Hindlimb muscle (tissue), 1 donor: ENCODE measurements at regions not wholly inside any gene's neighbourhood (a gene's known extent, or its start where the extent isn't known, plus 50 kb on each side); places are given as distances from the start of the nearest gene placed in this dataset.

Experiments used
- DNase-seq: peaks from one replicate; pipeline ENCODE4 v3.0.0-alpha.2; 2013

GRCh38 chr6:10303608-10304506 is 111.0 kb downstream of the TFAP2A start:
- no peak for DNase-seq

DNA sequence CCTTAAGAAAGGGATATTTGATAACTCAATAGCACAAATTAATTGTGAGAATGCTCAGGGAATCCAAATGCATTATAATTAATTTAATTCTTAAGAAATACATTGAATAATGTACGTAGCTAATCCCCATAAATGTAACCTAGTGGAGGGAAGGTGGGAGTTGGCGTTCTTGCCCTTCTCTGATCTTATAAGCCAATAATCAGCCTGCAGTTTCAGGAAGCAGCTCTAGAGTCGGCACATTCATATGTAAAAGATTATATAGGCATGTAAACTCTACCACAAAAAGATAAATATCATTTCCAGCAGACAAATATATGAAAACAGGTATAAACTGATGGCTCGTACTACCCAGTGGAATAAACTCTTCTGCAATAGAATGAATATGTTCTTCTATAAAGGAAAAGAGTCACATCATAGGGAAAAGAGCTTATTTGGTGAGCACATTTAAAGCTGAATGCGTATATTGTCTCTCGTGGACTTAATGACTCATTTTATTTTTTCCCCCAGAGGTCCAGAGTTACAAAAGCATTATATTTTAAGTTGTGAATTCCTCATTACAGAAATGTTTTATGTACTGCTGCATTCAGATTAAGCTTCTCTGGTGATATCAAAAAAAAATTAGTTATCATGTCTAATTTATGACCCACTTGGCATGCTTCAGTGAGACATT is 112.2 kb downstream of the TFAP2A start:
- DNase-seq = no peak

- no peak for DNase-seq
These were observed 114.8 kb downstream of the TFAP2A start for GRCh38 chr6:10300071-10300470.

GRCh38 chr6:10297832-10298231 is 117.0 kb downstream of the TFAP2A start:
- no peak for DNase-seq

- peak; percentile 23 for DNase-seq
These were observed 136.1 kb downstream of the TFAP2A start for GRCh38 chr6:10278746-10279145.

GRCh38 chr6:10276660-10277287 is 138.1 kb downstream of the TFAP2A start:
- no peak for DNase-seq

GRCh38 chr6:10276106-10276505 is 138.8 kb downstream of the TFAP2A start:
- DNase-seq = no peak

GRCh38 chr6:10272591-10272990 is 142.3 kb downstream of the TFAP2A start:
- no peak for DNase-seq

GRCh38 chr6:10271982-10272381 is 142.9 kb downstream of the TFAP2A start:
- no peak for DNase-seq

DNA sequence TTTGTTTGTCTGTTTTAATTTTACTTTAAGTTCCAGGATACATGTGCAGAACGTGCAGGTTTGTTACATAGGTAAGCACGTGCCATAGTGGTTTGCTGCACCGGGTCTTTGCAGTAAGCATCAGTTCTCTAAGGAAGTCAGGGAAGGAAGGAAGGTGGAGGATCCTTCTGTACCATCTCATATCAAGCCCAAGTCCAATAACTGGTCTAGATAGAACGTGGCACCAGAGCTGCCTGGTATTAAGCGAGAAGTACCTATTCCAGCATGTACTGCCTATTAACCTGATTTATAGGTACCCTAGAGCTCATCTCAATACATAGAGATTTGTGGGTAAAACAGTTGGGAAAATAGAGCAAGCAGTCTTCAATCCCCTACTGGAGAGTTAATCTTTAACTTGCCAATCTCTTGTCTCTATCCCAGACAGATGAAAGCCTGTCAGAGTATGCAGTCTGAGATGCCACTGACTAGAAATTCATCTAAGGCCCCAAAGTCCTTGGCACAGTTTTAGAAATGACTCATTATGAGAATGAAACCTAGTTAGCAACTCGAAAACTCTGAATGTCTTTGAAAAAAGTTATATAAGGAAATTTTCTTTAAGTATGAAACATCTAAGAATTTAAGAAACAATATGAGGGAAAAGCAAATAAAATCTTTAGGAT is 144.9 kb downstream of the TFAP2A start:
- DNase-seq = no peak

DNA sequence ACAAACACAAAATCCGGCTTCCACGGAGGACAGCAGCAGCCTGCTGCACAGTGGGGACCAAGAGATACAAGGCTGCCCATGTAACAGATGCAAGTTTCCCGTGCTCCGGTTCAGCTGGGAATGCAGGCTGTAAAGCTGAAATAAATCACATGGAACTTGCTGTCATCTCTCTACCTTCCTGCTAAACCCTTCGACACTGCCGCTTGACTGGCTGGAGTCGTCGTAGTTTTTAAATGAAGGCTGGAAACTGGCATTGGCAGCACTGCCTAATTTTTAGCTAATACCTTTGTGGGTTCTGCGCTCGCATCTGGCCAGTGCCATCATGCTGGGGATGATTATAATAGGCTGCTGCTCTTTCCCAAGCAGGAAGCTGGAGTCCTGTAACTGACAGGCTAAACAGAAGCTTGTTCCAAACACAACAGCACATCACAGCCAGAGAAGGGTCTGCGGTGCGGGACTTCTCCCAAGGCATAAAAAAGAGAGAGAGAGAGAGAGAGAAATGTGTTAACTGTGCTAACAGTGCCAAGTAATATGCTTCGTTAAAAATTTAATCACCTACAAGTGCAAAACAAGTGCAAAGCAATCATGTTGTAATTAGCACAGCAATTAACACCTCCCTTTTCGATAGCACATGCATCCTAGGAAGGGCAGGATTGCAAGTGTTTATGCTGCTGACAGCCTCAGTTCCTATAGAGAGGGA is 146.1 kb downstream of the TFAP2A start:
- no peak for DNase-seq

GRCh38 chr6:10268111-10268510 is 146.8 kb downstream of the TFAP2A start:
- no peak for DNase-seq

DNA sequence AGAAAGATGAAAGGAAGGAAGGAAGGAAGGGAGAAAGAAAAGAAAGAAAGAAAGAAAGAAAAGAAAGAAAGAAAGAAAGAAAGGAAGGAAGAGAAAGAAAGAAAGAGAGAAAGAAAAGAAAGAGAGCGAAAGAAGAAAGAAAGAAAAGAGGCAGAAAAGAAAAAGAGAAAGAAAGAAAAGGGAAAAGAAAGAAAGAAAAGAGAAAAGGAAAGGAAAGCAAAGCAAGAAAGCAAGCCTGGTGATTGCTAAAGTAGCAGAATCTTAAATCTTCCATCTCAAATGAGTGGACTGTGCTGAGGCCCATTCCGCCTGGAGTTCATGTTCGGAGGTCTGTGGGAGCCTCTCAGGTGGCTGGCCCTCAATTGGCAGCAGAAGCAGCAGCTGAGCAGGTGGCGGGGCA is 148.4 kb downstream of the TFAP2A start:
- DNase-seq = no peak

DNA sequence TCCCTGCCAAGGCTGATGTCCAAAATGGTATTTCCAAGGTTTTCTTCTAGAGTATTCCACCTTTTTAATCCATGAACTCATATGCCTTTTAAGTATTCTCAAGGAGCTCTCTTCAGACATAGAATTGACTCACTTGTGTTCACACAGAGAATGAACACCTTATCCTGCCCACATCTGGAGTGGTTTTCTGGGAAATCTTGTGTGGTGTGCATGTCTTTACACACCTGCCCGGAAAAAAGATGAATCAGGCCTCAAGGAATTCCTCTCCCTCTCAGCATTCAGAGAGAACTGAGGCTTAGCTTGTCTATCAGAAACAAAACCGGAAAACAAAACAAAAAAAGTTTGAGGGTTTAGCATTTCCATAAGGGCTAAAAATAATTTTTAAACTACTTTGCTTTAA is 148.8 kb downstream of the TFAP2A start:
- no peak for DNase-seq

GRCh38 chr6:10262505-10262904 is 152.4 kb downstream of the TFAP2A start:
- DNase-seq = no peak

- DNase-seq = peak; percentile 18
These were observed 155.2 kb downstream of the TFAP2A start for GRCh38 chr6:10259671-10260070.

GRCh38 chr6:10258341-10258740 is 156.5 kb downstream of the TFAP2A start:
- no peak for DNase-seq

DNA sequence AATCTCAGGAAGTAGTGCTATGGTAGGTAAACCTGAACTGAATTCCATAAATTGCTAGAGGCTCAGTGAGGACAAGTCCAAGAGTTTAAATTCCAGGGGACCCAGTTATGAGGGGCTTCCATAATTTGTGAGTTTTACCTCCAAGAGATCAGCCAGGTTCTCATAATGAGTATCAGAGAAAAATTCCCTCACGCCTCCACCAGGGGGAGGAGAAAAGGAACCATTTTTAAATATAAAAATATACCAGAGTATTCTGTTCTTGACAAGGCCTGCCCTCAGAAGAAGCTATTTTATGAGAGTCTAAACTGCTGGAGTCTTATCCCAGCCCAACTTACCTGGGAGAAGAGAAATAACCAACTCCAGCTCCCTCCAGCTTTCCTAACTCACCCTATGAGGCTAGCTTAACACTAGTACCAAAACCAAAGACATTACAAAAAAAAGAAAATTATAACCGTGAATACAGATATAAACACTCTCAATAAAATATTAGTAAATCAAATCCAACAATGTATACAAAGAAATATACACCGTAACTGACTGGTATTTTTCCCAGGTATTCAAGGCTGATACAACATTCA is 158.7 kb downstream of the TFAP2A start:
- DNase-seq = no peak

DNA sequence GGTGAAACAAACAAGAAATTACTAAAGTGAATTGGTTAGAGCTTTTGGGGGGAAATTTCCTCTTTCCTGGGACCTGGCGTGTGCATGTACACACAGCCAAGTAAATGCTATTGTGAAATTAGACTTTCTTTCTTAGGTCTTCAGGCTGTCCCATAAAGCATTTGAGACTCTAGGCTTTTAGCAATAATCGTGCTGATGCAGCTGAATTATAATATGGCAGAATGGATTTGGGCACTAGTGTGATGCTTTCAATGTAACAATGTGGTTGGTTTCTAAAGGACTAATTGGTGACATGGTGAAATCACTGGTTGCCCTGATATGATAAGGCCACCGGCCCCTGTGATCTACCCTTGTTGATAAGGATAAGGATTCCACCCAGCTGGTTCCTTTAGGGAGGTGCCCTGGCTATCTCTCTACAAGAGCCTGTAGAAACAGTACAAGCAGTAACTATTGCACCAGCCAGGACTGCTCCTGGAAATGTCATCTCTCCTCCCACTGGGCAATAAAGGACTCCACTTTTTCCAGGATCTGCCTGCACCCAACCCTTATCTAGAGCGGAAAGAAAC is 164.1 kb downstream of the TFAP2A start:
- DNase-seq = no peak

DNA sequence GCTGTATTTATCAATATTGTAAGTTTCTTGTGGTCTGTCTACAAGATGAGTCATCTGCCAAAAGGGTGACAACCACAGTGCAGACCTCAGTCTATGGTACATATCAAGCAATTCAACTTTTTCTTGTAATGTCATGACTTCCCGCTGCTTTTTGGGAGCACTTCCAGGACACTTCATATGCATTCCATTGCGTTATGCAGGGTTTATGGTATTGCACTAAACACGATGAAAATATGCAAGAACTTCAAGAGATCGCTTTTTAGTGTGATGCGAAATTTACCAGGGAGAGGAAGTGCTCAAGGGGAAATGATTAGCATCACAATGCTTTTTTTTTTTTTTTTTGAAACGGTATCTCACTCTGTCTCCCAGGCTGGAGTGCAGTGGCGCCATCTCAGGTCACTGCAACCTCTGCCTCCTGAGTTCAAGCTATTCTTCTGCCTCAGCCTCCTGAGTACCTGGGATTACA is 166.5 kb downstream of the TFAP2A start:
- DNase-seq = no peak

- no peak for DNase-seq
These were observed 177.4 kb downstream of the TFAP2A start for GRCh38 chr6:10237298-10238038.
